NCI-H2029 treated with DMSO at 0.1 percent for 48 hours (cell line): ENCODE measurements at regions not wholly inside any gene's neighbourhood (a gene's known extent, or its start where the extent isn't known, plus 50 kb on each side); places are given as distances from the start of the nearest gene placed in this dataset.
"Not testable (repeated sequence)": the region's sequence is repeated elsewhere in the genome, so short reads cannot be mapped to it uniquely, and the experiment has no call there.

Experiments
- DNase-seq: peaks from one replicate; lab custom pipeline; 2025; lab: John Stamatoyannopoulos, UW

DNA sequence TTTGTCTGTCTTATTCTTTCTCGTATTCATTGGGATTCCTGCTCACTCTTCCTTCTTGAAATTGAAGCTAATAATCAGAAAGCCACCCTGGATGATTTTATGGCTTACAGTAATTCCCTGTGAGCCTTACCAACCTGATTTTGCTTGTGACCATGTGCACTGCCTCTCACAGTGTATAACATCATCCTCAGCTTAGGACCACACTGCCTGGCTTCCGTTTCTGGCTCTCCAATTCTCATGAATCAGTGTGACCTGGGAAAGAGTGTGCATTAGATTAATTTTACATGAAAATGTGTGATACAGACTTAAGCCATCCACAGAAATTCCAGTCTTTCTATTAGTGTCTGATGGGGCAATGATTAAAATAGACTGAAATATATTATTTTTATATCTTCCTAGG is 126.8 kb upstream of the DMRT1 start:
- no peak for DNase-seq

GRCh38 chr9:715300-715699 is 126.2 kb upstream of the DMRT1 start:
- no peak for DNase-seq

DNA sequence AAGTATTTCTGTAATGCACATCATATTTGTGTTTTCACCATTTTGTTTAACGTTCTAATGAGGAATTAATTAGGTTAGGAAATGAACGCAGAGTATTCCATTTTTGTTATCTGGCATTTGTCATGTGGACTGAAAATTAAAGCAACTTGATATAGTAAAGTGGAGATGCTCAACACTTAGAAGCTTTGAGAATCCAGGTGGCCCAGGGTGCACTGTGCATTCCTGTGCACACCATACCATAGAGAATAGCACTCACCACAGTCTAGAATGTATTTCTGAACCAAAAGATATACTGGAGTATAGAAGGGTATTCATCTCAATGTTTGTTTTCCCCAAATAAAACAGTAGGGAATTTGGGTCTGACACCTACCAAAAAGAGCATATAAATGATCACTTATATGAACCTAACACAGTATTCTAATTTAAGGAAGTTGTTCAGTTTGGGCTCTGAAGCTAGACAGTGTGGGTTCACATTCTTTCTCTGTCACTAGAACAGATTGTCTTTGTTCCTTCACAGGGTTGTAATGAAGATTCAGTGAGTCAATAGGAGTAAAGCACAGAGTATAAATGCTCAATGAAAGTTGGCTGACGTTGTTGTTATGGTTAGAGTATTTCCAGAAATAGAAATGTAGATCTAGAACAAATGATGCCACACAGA is 125.6 kb upstream of the DMRT1 start:
- no peak for DNase-seq

GRCh38 chr9:717722-718121 is 123.8 kb upstream of the DMRT1 start:
- no peak for DNase-seq

GRCh38 chr9:720239-720881 is 121.1 kb upstream of the DMRT1 start:
- DNase-seq, result no peak

DNA sequence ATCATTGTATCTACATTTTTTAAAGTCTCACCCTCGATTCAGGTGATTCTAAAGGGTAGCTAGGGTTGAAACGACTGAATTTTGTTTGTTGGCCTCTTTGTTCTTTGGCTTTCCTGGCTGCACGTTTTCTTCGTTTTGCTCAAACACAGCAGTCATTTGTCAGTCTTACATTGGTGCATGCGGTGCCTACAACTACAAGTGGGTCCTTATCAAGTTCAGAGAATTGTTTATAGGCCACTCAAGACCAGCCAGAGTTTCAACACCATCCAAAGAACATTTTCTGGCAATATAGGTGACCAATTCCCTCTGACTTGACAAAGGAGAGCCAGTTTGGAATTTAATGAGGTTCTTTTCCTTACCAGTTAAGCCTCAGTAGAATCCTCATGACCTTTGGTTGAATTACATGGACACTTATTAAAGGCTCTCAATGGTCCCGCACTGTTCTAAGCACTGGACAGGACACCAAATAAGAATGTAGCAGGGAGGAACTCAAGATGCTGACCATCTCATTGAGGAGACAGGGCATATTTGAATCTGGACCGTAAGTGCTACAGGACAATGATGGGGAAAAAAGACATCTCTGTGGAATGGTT is 119.0 kb upstream of the DMRT1 start:
- no peak for DNase-seq

DNA sequence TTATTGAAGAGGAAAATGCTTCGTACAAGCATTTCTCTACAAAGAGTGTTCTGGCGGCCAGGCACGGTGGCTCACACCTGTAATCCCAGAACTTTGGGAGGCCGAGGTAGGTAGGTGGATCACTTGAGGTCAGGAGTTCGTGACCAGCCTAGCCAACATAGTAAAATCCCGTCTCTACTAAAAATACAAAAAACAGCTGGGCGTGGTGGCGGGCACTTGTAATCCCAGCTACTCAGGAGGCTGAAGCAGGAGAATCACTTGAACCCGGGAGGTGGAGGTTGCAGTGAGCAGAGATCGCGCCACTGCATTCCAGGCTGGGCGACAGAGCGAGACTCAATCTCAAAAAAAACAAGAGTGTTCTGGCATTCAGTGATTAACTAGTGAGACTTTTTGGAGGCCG is 117.0 kb upstream of the DMRT1 start:
- DNase-seq, result not testable (repeated sequence)

DNA sequence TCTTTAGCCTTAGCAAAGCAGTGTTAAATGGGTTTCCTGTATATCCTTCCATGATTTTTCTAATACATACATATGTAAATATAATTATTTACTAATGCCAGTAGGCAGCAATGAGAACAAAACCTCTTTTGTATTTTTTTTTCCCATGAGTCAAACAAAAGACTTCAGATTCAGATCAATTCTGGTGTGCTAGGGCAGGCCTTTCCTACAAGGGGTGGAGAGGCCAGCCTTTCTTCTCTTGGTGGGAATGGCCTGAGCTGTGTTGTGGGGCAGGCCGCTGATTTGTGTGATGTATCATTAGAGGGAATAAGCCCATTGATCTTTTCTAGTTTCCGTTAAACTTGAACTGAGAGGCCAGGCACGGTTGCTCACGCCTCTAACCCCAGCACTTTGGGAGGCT is 115.5 kb upstream of the DMRT1 start:
- no peak for DNase-seq

DNA sequence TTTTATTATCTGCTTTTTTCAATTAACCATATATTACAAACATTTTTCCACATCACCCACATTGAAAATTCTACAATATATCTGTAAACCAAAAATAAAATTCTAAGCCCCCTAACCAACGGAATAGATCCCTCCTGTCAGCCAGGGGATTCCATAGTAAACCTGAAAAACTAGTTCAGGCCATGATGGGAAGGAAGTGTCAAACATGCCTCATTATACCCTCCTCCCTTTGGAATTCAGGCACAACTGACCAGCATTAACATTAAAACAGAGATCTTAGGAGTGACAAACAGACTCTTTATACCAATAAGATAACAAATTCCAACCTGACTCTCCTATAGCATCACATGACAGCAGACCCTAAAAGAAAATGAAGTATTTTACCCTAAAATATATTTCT is 113.7 kb upstream of the DMRT1 start:
- no peak for DNase-seq

GRCh38 chr9:728535-728934 is 113.0 kb upstream of the DMRT1 start:
- DNase-seq, result no peak

- DNase-seq, result no peak
Observed at GRCh38 chr9:731474-731873, 110.0 kb upstream of the DMRT1 start.

GRCh38 chr9:734831-735511 is 106.5 kb upstream of the DMRT1 start:
- no peak for DNase-seq

DNA sequence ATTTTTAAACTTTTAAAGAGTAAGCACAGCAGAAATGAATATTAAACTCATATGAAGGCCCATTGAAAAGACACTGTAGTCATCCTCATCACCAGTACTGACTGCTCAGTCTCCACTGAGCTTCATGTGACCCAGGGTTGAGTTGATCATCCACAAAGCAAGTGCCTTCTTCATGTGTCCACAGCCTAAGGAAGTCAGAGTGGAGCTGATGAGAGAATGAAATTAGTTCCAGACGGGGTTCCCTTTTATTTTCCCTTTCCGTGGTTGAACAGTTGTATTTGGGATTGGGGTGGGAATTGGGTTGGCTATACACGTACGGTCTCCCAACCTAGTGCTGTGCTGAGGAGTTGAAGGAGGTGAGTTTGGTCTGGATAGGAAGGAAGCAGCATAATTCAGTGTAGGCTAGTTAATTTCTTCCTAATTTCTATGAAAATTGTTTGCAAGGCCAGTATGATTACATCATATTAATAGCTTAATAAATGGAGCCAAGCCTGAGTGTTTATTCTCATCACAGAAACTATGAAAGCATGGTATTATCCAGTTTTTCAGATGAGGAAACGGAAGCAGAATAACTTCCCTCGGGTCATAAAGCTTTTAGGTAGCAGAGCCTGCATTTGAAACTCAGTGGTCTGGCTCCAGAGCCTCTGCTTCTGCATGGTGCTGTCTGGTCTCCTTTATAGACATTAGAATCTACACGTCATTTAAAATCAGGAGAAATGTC is 103.9 kb upstream of the DMRT1 start:
- DNase-seq, result no peak

DNA sequence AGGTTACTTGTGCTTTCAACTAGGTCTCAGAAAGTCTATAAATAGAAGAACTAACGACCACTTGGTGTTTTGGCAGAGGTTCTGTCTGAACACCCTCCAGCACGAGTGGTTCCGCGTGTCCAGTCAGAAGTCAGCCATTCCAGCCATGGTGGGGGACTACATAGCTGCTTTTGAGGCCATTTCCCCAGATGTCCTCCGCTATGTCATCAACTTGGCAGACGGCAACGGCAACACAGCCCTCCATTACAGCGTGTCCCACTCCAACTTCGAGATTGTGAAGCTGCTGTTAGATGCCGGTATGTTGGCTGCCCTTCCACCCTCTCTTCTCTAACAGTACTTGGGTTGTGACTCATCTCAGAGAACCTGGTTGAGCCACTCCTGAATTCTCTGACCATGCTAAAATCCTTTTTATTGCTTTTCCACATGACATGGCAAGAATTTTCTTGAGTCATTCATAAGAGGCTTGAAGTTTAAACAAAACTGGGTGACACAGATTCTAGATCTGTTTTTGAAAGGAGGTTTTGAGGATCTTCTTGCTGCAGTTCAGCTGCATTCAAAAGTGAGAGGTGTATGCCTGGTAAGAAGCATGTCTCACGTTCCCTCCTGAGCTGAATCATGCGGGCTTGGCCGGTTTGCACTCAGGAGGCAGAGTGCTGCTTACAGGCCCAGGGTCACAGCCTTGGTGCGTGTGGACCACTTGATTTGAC is 103.1 kb upstream of the DMRT1 start:
- no peak for DNase-seq

DNA sequence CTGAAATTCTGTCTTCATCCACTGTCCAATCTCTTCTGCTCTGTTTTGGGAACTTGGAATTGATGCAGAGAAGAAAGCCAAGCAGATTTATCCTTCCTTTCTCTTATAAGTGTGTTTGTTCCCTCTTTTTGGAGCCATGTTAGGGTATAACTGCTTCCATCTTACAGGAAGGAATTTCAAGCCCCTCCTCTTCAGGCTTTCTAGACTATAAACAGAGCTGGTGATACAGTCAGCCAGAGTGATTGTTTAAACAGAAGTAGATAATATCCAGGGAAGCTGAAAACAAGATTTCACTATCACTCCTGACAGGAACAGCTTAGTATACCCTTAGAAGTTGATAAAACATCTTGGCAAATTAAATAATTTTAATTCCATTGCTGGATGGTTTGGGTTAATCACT is 102.1 kb upstream of the DMRT1 start:
- DNase-seq, result no peak

DNA sequence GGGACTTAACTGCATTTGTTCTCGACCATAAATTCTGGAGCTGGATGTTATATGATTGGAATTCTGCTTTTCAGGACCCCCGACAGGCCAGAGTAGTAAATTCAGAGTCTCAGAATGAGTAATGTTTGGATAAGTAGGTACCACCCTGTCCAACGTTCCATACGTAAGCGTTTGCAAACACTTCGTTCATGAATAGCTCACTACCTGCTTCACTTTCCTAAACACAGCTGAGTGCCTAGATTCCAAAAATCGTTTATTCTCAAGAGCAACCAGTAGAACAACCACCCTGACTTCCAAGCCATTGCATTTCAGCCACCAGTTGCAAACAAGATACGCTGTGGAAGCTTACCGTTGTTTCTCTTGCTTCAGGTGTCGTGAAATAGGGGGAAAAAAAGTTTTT is 101.3 kb upstream of the DMRT1 start:
- no peak for DNase-seq

- no peak for DNase-seq
Observed at GRCh38 chr9:742104-742503, 99.4 kb upstream of the DMRT1 start.

GRCh38 chr9:742914-743589 is 98.4 kb upstream of the DMRT1 start:
- no peak for DNase-seq

DNA sequence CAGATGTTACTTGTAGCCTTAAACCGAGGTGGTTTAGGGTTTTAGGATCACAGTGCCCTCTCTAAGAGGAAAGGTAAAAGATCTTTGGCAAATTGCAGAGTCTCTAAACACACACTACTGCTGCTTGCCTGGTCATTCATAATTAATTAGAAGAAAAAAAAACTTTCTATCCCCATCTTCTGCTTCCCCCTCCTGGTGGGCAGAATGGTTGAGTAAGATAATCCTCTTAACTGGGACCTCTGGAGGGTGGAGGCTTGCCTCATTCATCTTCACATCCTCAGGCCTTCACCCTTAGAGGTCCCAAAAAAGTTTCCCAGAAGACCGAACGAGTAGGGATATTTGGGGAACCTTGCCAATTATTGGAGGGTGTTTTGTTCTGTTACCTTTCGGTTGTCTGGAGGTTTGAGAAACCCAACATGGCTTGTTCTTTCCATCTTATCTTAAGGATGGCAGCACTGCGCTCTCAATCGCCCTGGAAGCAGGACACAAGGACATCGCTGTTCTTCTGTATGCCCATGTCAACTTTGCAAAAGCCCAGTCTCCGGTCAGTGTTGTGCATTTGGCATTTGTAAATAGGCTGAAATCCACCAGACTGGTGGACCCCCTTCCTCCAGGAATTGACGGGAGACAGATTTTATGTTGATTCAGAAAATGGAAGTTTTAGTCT is 97.3 kb upstream of the DMRT1 start:
- DNase-seq, result no peak

DNA sequence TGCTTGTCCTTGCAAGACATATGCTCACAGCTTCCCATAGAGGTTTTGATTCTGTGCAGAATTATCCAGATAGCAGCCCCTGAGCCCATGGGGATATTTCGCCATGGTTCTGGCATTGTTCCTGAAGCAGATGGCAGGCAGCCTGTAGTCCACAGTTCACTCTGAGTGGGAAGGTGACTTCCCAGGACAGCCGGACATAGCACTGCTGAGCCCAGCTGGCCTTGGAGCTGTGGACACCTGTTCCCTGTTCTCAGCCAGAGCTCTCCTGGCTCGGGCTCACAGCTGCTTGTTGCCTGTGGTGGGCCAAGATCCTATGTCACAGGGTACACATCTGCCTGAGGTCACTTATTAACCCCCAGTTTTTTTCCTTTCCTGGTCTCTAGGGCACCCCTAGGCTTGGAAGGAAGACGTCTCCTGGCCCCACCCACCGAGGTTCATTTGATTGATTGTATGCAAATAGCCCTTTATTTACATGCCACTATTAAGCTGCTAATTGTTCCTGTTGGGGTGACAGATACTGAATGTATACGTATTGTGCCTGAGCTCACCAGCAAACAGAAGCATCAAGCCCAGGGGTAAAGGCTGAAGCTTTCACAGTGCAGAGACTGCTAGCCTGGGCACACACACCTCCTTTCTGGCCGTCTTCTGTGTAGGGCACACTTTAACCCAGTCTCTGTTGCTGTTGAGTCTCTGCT is 96.6 kb upstream of the DMRT1 start:
- DNase-seq, result no peak
